Esophagus muscularis mucosa (tissue), 4 donors: ENCODE measurements at regions not wholly inside any gene's neighbourhood (a gene's known extent, or its start where the extent isn't known, plus 50 kb on each side); places are given as distances from the start of the nearest gene placed in this dataset.
A peak's percentile ranks its signal among the peaks of the same experiment; 100 is the strongest.

Experiments
- DNase-seq: peaks from one replicate; pipeline ENCODE4 v3.0.0-alpha.2; 2017; ENCODE audit errors: extremely low spot score
- H3K27ac ChIP-seq, 4 donors: fragments of 200-600 bp; sonication (generic); replicated peaks in 1 of 4; 1 replicate in 3 of 4; 2 replicates in 1 of 4; pipeline ENCODE4 v1.5.1; 2016 to 2019; ENCODE audit warnings: mild to moderate bottlenecking in 1 of 4
- H3K27me3 ChIP-seq, 4 donors: fragments of 200-600 bp; sonication (generic); one replicate each; pipeline versions ENCODE4 v1.5.1 to v1.6.0; 2016 to 2019
- H3K36me3 ChIP-seq, 4 donors: fragments of 200-600 bp; sonication (generic); one replicate each; pipeline ENCODE4 v1.5.1; 2016 to 2019
- H3K4me1 ChIP-seq, 4 donors: fragments of 200-600 bp; sonication (generic); one replicate each; pipeline ENCODE4 v1.5.1; 2016 to 2019
- H3K4me3 ChIP-seq, 4 donors: fragments of 200-600 bp; sonication (generic); 1 replicate in 2 of 4; 2 replicates in 2 of 4; pipeline ENCODE4 v1.5.1; 2016 to 2019; ENCODE audit warnings: mild to moderate bottlenecking in 4 of 4, moderate library complexity in 1 of 4
- H3K9me3 ChIP-seq, 4 donors: fragments of 200-600 bp; sonication (generic); 1 replicate in 3 of 4; 2 replicates in 1 of 4; pipeline ENCODE4 v1.5.1; 2016 to 2019
- CTCF ChIP-seq, 3 experiments: fragments of 200-600 bp in 2 of 3; fragments of 450-650 bp in 1 of 3; sonication (generic) in 2 of 3; IDR thresholded peaks; one replicate each; pipeline ENCODE4 v1.5.1; 2017 to 2019; ENCODE audit warnings: antibody characterized with exemption in 3 of 3, mild to moderate bottlenecking in 2 of 3, moderate library complexity in 1 of 3
- EP300 ChIP-seq: sonication (generic); formaldehyde crosslinking; IDR thresholded peaks from one replicate; pipeline ENCODE4 v1.6.1; 2017; ENCODE audit warnings: antibody characterized with exemption
- POLR2A ChIP-seq: fragments of 450-650 bp; IDR thresholded peaks from one replicate; pipeline ENCODE4 v1.6.1; 2017; ENCODE audit warnings: antibody characterized with exemption, moderate library complexity, mild to moderate bottlenecking, low read depth
- POLR2AphosphoS5 ChIP-seq, 2 donors: sonication (generic); formaldehyde crosslinking; IDR thresholded peaks; one replicate each; pipeline ENCODE4 v1.6.1; 2017; ENCODE audit warnings: antibody characterized with exemption in 2 of 2
- WGBS: methylation state at CpG from one replicate; pipeline ENCODE4 v1.1.5; 2018; 5-methylcytosine and 5-hydroxymethylcytosine counted together
- intact Hi-C: fragments of 100-400 bp; cut with DNase I; formaldehyde crosslinking; loops from one replicate; pipeline ENCODE4 v1.15.1; 2023

DNA sequence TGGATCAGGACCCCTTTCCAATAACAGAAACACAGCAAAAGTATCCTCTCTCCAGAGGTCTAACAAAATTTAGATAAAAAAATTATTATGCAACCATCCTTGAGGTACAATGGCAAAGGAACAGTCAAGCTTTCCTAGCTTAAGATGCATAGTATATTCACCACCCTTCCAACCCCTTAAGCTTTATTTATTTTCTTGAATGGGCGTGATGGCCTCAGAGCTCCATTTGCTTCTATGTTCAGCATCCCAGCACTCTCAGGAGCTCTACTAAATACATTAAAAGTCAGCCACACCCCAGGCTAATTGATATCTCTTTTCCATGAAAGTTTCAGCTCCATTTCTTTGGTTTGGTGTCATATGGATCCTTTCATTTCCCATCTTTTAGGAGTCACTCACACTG is 1335.2 kb upstream of the ZEB2 start:
- Histone ChIP-seq H3K9me3 (no peaks in the 10 kb centered on the region), H3K36me3 (no peaks in the 10 kb centered on the region), H3K4me1 (peaks cover 0 to 4% (median 2%) of the 10 kb centered on the region in 4 donors), H3K4me3 (no peak overlapping the region), H3K27ac (no peak overlapping the region), H3K27me3 (no peaks in the 10 kb centered on the region)
- intact Hi-C loops = no loop called here
- WGBS = 95% methylated on average over 1 of the region's 1 CpG
- no peak for DNase-seq
- TF ChIP-seq EP300 = no peak
- no peak for TF ChIP-seq CTCF (IDR thresholded peaks at IDR 0.05)
- no peak for TF ChIP-seq POLR2AphosphoS5 (IDR thresholded peaks at IDR 0.05)
- no peak for TF ChIP-seq POLR2A

DNA sequence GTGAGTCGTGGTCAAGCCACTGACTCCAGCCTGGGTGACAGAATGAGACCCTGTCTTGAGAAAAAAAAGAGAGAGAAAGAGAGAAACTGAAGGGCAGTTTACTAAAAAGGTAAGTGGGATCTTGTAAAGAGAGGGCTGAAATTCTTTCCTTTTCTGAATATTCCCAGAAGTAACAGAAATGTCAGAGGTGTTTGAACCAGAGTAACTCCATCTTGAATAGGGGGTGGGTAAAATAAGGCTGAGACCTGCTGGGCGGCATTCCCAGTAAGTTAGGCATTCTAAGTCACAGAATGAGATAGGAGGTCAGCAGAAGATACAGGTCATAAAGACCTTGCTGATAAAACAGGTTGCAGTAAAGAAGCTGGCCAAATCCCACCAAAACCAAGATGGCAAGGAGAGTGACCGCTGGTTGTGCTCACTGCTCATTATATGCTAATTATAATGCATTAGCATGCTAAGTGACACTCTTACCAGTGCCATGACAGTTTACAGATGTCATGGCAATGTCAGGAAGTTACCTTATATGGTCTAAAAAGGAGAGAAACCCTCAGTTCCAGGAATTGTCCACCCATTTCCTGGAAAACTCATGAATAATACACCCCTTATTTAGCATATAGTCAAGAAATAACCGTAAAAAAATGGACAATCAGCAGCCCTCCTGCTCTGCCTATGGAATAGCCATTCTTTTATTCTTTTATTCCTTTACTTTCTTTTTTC is 1334.3 kb upstream of the ZEB2 start:
- DNase-seq = no peak
- no peak for TF ChIP-seq POLR2AphosphoS5 (IDR thresholded peaks at IDR 0.05)
- no peak for TF ChIP-seq CTCF (IDR thresholded peaks at IDR 0.05)
- TF ChIP-seq EP300 = no peak
- H3K27ac ChIP-seq = no peak overlapping the region
- H3K4me1 ChIP-seq = no peaks in the 10 kb centered on the region
- intact Hi-C loops = no loop called here
- H3K27me3 ChIP-seq = no peaks in the 10 kb centered on the region
- 92% methylated on average over 4 of the region's 4 CpGs for WGBS
- H3K9me3 ChIP-seq = no peaks in the 10 kb centered on the region
- no peak overlapping the region for H3K4me3 ChIP-seq
- H3K36me3 ChIP-seq = no peaks in the 10 kb centered on the region

- H3K9me3 ChIP-seq = no peaks in the 10 kb centered on the region
- peaks cover 0 to 11% (median 9%) of the 10 kb centered on the region in 4 donors for H3K4me1 ChIP-seq
- no peak overlapping the region for H3K27ac ChIP-seq
- no peaks in the 10 kb centered on the region for H3K27me3 ChIP-seq
- WGBS = 94% methylated on average over 2 of the region's 2 CpGs
- H3K4me3 ChIP-seq = no peak overlapping the region
- TF ChIP-seq CTCF (IDR thresholded peaks at IDR 0.05) = no peak
- TF ChIP-seq POLR2AphosphoS5 (IDR thresholded peaks at IDR 0.05) = no peak
- no peak for TF ChIP-seq EP300
- no peak for TF ChIP-seq POLR2A
- no peak for DNase-seq
- intact Hi-C loops = no loop called here
- H3K36me3 ChIP-seq = no peaks in the 10 kb centered on the region
Measured at GRCh38 chr2:145851730-145852129, 1331.8 kb upstream of the ZEB2 start.

DNA sequence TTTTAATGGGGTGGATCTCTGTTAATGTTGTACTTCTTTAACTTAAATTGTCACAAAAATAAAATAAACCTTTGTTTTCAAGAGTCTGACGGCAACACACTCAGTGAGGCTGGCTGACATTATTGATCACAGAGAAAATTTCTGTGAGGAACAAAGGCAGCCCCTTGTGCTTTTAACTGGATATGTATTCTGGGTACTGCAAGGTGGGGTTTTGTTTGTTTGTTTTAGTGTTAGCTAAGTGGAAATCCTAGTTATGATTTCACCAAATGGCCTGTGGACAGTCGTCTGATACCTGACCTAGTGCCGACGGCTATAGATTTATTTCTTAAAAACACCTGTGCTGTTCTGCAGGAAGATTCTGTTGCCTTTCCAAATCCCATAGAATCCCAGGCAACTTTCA is 1329.5 kb upstream of the ZEB2 start:
- WGBS = 92% methylated on average over 4 of the region's 4 CpGs
- no peak for TF ChIP-seq CTCF (IDR thresholded peaks at IDR 0.05)
- no peak for TF ChIP-seq EP300
- TF ChIP-seq POLR2A = no peak
- no peak for TF ChIP-seq POLR2AphosphoS5 (IDR thresholded peaks at IDR 0.05)
- Histone ChIP-seq H3K4me3 (no peak overlapping the region), H3K4me1 (peaks cover 0 to 33% (median 24%) of the 10 kb centered on the region in 4 donors), H3K27ac (no peak overlapping the region), H3K9me3 (no peaks in the 10 kb centered on the region), H3K27me3 (no peaks in the 10 kb centered on the region), H3K36me3 (no peaks in the 10 kb centered on the region)
- intact Hi-C loops = no loop called here
- DNase-seq = no peak

DNA sequence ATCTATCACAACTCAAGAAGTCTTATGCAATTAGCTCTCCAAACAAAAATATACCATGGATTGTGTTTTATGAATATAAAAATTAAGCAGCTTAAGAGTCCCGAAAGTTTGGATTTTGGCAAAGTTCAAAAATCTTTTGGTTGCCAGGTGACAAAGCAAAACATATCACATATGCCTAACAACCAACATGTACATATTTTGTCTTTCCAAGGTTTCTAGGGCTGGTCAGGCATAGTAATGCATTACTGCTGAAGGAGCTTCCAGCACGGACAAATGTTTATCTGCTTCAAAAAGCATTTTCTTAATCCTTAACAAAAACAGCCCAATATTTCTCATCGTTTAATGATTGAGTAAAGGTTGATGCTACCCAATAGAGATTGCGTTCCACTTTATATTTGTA is 1327.1 kb upstream of the ZEB2 start:
- Histone ChIP-seq H3K36me3 (no peaks in the 10 kb centered on the region), H3K4me3 (no peak overlapping the region), H3K27ac (peak overlapping the region in 2 of 4 donors; percentile 28 to 34), H3K27me3 (no peaks in the 10 kb centered on the region), H3K4me1 (peaks cover 0 to 38% (median 24%) of the 10 kb centered on the region in 4 donors), H3K9me3 (no peaks in the 10 kb centered on the region)
- WGBS = 31% methylated on average over 4 of the region's 4 CpGs
- TF ChIP-seq POLR2AphosphoS5 (IDR thresholded peaks at IDR 0.05) (no peak), CTCF (IDR thresholded peaks at IDR 0.05) (no peak), EP300 (no peak), POLR2A (no peak)
- DNase-seq = no peak
- intact Hi-C loops = no loop called here
